WTC11 (cell line): ENCODE measurements at regions not wholly inside any gene's neighbourhood (a gene's known extent, or its start where the extent isn't known, plus 50 kb on each side); places are given as distances from the start of the nearest gene placed in this dataset.

Source experiments
- ATAC-seq: fragments of 200-7000 bp; cut with Tn5 transposase; 2 replicates; pipeline ENCODE4 v1.10.0; 2021; ENCODE audit warnings: mild to moderate bottlenecking, moderate library complexity
- CTCF ChIA-PET: fragments of 300-600 bp; sonication (Branson Sonifier 250); formaldehyde crosslinking; loops from one replicate; lab custom pipeline; 2021; ENCODE audit warnings: antibody characterized with exemption; lab: Charles Lee
- POLR2A ChIA-PET: fragments of 350-600 bp; sonication (Branson Sonifier 250); formaldehyde crosslinking; loops from one replicate; lab custom pipeline; 2021; ENCODE audit warnings: antibody characterized with exemption; lab: Charles Lee
- DNase-seq: peaks from one replicate; pipeline ENCODE4 v3.0.0; 2021; ENCODE audit warnings: low spot score
- H3K27ac Mint-ChIP-seq: 2 replicates; pipeline ENCODE4 v1.8.0; 2021; ENCODE audit warnings: mixed read lengths
- H3K27me3 Mint-ChIP-seq: 2 replicates; pipeline ENCODE4 v1.8.0; 2021; ENCODE audit warnings: low read depth, mild to moderate bottlenecking, moderate library complexity, mixed read lengths
- H3K36me3 Mint-ChIP-seq: 2 replicates; pipeline ENCODE4 v1.8.0; 2021; ENCODE audit warnings: mixed read lengths
- H3K4me1 Mint-ChIP-seq: 2 replicates; pipeline ENCODE4 v1.8.0; 2022; ENCODE audit warnings: mixed read lengths
- H3K4me3 Mint-ChIP-seq: 2 replicates; pipeline ENCODE4 v1.8.0; 2021; ENCODE audit warnings: mild to moderate bottlenecking, moderate library complexity, mixed read lengths
- H3K9me3 Mint-ChIP-seq: 2 replicates; pipeline ENCODE4 v1.8.0; 2021; ENCODE audit warnings: mixed read lengths
- CBFB ChIP-seq: sonication (generic); formaldehyde crosslinking; IDR thresholded peaks from 2 replicates; pipeline ENCODE4 v1.8.1; 2022; ENCODE audit warnings: mild to moderate bottlenecking, low read depth, missing genetic modification reagents
- EMX1 ChIP-seq: fragments of 250-450 bp; sonication (Bioruptor Pico); IDR thresholded peaks from 2 replicates; pipeline ENCODE4 v1.8.0; 2021; ENCODE audit warnings: mild to moderate bottlenecking
- FOXK1 ChIP-seq: sonication (generic); formaldehyde crosslinking; IDR thresholded peaks from 2 replicates; pipeline ENCODE4 v1.8.0; 2022; ENCODE audit warnings: mild to moderate bottlenecking, moderate library complexity, missing genetic modification reagents
- NFE2L1 ChIP-seq: sonication (generic); formaldehyde crosslinking; IDR thresholded peaks from 2 replicates; pipeline ENCODE4 v1.8.1; 2023; ENCODE audit warnings: missing genetic modification reagents
- RELA ChIP-seq: sonication (generic); formaldehyde crosslinking; IDR thresholded peaks from 2 replicates; pipeline ENCODE4 v1.8.1; 2022; ENCODE audit warnings: missing genetic modification reagents, mild to moderate bottlenecking, borderline replicate concordance
- RORB ChIP-seq: fragments of 250-450 bp; sonication (Bioruptor Pico); IDR thresholded peaks from 2 replicates; pipeline ENCODE4 v1.9.0; 2021; ENCODE audit warnings: mild to moderate bottlenecking
- SP1 ChIP-seq: sonication (generic); formaldehyde crosslinking; conservative IDR thresholded peaks from 2 replicates; pipeline ENCODE4 v1.8.1; 2022; ENCODE audit warnings: missing genetic modification reagents
- TEAD4 ChIP-seq: sonication (generic); formaldehyde crosslinking; IDR thresholded peaks from 2 replicates; pipeline ENCODE4 v1.8.0; 2022; ENCODE audit warnings: mild to moderate bottlenecking, missing genetic modification reagents
- ZNF121 ChIP-seq: sonication (generic); formaldehyde crosslinking; IDR thresholded peaks from 2 replicates; pipeline ENCODE4 v1.8.0; 2023; ENCODE audit warnings: missing genetic modification reagents
- ZNF423 ChIP-seq: fragments of 250-450 bp; sonication (Bioruptor Pico); IDR thresholded peaks from 2 replicates; pipeline ENCODE4 v2.1.2; 2022; ENCODE audit warnings: mild to moderate bottlenecking, moderate library complexity
- TF ChIP-seq, protein P1 (sequence below): fragments of 250-450 bp; sonication (Bioruptor Pico); IDR thresholded peaks from 2 replicates; pipeline ENCODE4 v1.9.0; 2021; ENCODE audit warnings: mild to moderate bottlenecking, borderline replicate concordance
- TF ChIP-seq, protein P2 (sequence below): sonication (generic); formaldehyde crosslinking; IDR thresholded peaks from 2 replicates; pipeline ENCODE4 v1.8.1; 2022; ENCODE audit warnings: low read depth, mild to moderate bottlenecking, moderate library complexity, missing genetic modification reagents, borderline replicate concordance
- TF ChIP-seq, protein P3 (sequence below): fragments of 250-450 bp; sonication (Bioruptor Pico); IDR thresholded peaks from 2 replicates; pipeline ENCODE4 v1.8.0; 2021; ENCODE audit warnings: mild to moderate bottlenecking
- TF ChIP-seq, protein P4 (sequence below): sonication (generic); formaldehyde crosslinking; IDR thresholded peaks from 2 replicates; pipeline ENCODE4 v1.8.0; 2022; ENCODE audit warnings: mild to moderate bottlenecking, missing genetic modification reagents
- TF ChIP-seq, protein P5 (sequence below): fragments of 250-450 bp; sonication (Bioruptor Pico); IDR thresholded peaks from 2 replicates; pipeline ENCODE4 v1.9.0; 2021; ENCODE audit warnings: mild to moderate bottlenecking
- TF ChIP-seq, protein P6 (sequence below): fragments of 250-450 bp; sonication (Bioruptor Pico); IDR thresholded peaks from 2 replicates; pipeline ENCODE4 v1.9.0; 2021; ENCODE audit warnings: moderate library complexity, mild to moderate bottlenecking, inconsistent platforms, borderline replicate concordance
- TF ChIP-seq, protein P7 (sequence below): sonication (generic); formaldehyde crosslinking; IDR thresholded peaks from 2 replicates; pipeline ENCODE4 v1.8.1; 2023; ENCODE audit warnings: mild to moderate bottlenecking, missing genetic modification reagents, borderline replicate concordance
- TF ChIP-seq, protein P8 (sequence below): sonication (generic); formaldehyde crosslinking; IDR thresholded peaks from 2 replicates; pipeline ENCODE4 v1.8.0; 2022; ENCODE audit warnings: mild to moderate bottlenecking, missing genetic modification reagents

DNA sequence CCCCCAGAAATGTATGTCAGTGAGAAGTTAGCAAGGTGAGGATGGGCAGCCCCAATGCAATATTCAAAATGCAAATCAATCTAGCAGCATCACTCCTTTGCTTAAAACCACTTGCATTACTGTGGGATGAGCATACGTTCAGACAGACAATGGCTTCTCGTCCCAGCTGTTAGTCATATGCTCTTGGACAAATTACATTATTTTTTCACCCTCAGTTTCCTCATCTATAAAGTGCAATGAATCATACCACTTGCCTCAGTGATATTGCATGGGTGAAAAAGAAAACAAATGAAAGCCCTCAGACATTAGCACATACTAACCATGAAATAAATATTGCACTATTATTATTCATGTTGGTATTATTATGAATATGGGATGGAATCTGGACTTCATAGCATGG is 132.3 kb downstream of the C12orf75 start:
- Mint-ChIP-seq H3K27me3 (no peaks in the 10 kb centered on the region; the same call in 1 of the 2 replicates), H3K4me3 (no peak overlapping the region), H3K36me3 (peaks cover 3% of the 10 kb centered on the region; the same call in 1 of the 2 replicates), H3K27ac (no peak overlapping the region), H3K9me3 (peaks cover 16% of the 10 kb centered on the region), H3K4me1 (peaks cover 18% of the 10 kb centered on the region)
- ATAC-seq (no peak), DNase-seq (no peak)
- POLR2A ChIA-PET, result no interaction called here
- TF ChIP-seq, protein P1, sequence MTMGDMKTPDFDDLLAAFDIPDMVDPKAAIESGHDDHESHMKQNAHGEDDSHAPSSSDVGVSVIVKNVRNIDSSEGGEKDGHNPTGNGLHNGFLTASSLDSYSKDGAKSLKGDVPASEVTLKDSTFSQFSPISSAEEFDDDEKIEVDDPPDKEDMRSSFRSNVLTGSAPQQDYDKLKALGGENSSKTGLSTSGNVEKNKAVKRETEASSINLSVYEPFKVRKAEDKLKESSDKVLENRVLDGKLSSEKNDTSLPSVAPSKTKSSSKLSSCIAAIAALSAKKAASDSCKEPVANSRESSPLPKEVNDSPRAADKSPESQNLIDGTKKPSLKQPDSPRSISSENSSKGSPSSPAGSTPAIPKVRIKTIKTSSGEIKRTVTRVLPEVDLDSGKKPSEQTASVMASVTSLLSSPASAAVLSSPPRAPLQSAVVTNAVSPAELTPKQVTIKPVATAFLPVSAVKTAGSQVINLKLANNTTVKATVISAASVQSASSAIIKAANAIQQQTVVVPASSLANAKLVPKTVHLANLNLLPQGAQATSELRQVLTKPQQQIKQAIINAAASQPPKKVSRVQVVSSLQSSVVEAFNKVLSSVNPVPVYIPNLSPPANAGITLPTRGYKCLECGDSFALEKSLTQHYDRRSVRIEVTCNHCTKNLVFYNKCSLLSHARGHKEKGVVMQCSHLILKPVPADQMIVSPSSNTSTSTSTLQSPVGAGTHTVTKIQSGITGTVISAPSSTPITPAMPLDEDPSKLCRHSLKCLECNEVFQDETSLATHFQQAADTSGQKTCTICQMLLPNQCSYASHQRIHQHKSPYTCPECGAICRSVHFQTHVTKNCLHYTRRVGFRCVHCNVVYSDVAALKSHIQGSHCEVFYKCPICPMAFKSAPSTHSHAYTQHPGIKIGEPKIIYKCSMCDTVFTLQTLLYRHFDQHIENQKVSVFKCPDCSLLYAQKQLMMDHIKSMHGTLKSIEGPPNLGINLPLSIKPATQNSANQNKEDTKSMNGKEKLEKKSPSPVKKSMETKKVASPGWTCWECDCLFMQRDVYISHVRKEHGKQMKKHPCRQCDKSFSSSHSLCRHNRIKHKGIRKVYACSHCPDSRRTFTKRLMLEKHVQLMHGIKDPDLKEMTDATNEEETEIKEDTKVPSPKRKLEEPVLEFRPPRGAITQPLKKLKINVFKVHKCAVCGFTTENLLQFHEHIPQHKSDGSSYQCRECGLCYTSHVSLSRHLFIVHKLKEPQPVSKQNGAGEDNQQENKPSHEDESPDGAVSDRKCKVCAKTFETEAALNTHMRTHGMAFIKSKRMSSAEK (CRISPR knock-in tag), result no peak
- TF ChIP-seq TEAD4 (CRISPR knock-in tag), result no peak
- TF ChIP-seq, protein P2, sequence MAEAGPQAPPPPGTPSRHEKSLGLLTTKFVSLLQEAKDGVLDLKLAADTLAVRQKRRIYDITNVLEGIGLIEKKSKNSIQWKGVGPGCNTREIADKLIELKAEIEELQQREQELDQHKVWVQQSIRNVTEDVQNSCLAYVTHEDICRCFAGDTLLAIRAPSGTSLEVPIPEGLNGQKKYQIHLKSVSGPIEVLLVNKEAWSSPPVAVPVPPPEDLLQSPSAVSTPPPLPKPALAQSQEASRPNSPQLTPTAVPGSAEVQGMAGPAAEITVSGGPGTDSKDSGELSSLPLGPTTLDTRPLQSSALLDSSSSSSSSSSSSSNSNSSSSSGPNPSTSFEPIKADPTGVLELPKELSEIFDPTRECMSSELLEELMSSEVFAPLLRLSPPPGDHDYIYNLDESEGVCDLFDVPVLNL (CRISPR knock-in tag), result no peak
- TF ChIP-seq SP1 (CRISPR knock-in tag), result no peak
- TF ChIP-seq NFE2L1 (CRISPR knock-in tag), result no peak
- TF ChIP-seq, protein P3, sequence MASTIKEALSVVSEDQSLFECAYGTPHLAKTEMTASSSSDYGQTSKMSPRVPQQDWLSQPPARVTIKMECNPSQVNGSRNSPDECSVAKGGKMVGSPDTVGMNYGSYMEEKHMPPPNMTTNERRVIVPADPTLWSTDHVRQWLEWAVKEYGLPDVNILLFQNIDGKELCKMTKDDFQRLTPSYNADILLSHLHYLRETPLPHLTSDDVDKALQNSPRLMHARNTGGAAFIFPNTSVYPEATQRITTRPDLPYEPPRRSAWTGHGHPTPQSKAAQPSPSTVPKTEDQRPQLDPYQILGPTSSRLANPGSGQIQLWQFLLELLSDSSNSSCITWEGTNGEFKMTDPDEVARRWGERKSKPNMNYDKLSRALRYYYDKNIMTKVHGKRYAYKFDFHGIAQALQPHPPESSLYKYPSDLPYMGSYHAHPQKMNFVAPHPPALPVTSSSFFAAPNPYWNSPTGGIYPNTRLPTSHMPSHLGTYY (CRISPR knock-in tag), result no peak
- TF ChIP-seq RORB, result no peak
- TF ChIP-seq FOXK1 (CRISPR knock-in tag), result no peak
- no peak for TF ChIP-seq RELA
- no peak for TF ChIP-seq ZNF423 (CRISPR knock-in tag)
- TF ChIP-seq, protein P4, sequence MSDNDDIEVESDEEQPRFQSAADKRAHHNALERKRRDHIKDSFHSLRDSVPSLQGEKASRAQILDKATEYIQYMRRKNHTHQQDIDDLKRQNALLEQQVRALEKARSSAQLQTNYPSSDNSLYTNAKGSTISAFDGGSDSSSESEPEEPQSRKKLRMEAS (CRISPR knock-in tag), result no peak
- TF ChIP-seq, protein P5, sequence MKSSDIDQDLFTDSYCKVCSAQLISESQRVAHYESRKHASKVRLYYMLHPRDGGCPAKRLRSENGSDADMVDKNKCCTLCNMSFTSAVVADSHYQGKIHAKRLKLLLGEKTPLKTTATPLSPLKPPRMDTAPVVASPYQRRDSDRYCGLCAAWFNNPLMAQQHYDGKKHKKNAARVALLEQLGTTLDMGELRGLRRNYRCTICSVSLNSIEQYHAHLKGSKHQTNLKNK (CRISPR knock-in tag), result no peak
- TF ChIP-seq CBFB, result no peak
- CTCF ChIA-PET, result no interaction called here

DNA sequence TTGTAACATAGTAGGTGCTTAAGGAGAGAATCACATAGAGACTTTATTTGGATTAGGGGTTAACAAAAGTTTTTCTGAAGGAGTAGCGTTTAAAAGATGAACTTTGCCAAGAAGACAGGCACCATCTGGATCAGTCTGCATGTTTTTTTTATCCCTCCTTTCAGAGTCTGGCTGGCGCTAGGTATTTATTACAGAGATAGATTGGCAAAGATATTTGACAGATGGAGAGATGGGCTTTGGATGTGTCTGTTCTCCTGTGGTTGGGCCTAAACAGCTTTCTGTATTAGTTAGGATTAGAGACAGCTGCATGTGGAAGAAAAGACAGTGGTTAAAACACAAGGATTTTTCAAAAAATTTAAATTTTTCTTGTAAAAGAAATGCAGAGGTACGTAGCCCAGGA is 133.9 kb downstream of the C12orf75 start:
- POLR2A ChIA-PET, result no interaction called here
- no peaks in the 10 kb centered on the region for H3K36me3 Mint-ChIP-seq
- H3K9me3 Mint-ChIP-seq, result peaks cover 2% of the 10 kb centered on the region
- H3K4me3 Mint-ChIP-seq, result no peak overlapping the region
- peaks cover 26% of the 10 kb centered on the region for H3K4me1 Mint-ChIP-seq
- CTCF ChIA-PET, result no interaction called here
- no peak overlapping the region for H3K27ac Mint-ChIP-seq
- no peaks in the 10 kb centered on the region; the same call in 1 of the 2 replicates for H3K27me3 Mint-ChIP-seq
- ATAC-seq, result no peak
- no peak for DNase-seq
- TF ChIP-seq, protein P6, sequence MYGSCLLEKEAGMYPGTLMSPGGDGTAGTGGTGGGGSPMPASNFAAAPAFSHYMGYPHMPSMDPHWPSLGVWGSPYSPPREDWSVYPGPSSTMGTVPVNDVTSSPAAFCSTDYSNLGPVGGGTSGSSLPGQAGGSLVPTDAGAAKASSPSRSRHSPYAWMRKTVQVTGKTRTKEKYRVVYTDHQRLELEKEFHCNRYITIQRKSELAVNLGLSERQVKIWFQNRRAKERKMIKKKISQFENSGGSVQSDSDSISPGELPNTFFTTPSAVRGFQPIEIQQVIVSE, result no peak
- TF ChIP-seq, protein P7, sequence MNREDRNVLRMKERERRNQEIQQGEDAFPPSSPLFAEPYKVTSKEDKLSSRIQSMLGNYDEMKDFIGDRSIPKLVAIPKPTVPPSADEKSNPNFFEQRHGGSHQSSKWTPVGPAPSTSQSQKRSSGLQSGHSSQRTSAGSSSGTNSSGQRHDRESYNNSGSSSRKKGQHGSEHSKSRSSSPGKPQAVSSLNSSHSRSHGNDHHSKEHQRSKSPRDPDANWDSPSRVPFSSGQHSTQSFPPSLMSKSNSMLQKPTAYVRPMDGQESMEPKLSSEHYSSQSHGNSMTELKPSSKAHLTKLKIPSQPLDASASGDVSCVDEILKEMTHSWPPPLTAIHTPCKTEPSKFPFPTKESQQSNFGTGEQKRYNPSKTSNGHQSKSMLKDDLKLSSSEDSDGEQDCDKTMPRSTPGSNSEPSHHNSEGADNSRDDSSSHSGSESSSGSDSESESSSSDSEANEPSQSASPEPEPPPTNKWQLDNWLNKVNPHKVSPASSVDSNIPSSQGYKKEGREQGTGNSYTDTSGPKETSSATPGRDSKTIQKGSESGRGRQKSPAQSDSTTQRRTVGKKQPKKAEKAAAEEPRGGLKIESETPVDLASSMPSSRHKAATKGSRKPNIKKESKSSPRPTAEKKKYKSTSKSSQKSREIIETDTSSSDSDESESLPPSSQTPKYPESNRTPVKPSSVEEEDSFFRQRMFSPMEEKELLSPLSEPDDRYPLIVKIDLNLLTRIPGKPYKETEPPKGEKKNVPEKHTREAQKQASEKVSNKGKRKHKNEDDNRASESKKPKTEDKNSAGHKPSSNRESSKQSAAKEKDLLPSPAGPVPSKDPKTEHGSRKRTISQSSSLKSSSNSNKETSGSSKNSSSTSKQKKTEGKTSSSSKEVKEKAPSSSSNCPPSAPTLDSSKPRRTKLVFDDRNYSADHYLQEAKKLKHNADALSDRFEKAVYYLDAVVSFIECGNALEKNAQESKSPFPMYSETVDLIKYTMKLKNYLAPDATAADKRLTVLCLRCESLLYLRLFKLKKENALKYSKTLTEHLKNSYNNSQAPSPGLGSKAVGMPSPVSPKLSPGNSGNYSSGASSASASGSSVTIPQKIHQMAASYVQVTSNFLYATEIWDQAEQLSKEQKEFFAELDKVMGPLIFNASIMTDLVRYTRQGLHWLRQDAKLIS, result no peak
- TF ChIP-seq RORB (no peak), EMX1 (CRISPR knock-in tag) (no peak), ZNF121 (CRISPR knock-in tag) (no peak)
- TF ChIP-seq, protein P1 (CRISPR knock-in tag), result no peak
- TF ChIP-seq, protein P8, sequence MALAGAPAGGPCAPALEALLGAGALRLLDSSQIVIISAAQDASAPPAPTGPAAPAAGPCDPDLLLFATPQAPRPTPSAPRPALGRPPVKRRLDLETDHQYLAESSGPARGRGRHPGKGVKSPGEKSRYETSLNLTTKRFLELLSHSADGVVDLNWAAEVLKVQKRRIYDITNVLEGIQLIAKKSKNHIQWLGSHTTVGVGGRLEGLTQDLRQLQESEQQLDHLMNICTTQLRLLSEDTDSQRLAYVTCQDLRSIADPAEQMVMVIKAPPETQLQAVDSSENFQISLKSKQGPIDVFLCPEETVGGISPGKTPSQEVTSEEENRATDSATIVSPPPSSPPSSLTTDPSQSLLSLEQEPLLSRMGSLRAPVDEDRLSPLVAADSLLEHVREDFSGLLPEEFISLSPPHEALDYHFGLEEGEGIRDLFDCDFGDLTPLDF (CRISPR knock-in tag), result no peak
